Trophoblast cell (in vitro differentiated cells and primary cell): ENCODE measurements at regions not wholly inside any gene's neighbourhood (a gene's known extent, or its start where the extent isn't known, plus 50 kb on each side); places are given as distances from the start of the nearest gene placed in this dataset.
"Not testable (repeated sequence)": the region's sequence is repeated elsewhere in the genome, so short reads cannot be mapped to it uniquely, and the experiment has no call there.

ENCODE experiments used
- DNase-seq, 2 donors: peaks; one replicate each; pipeline ENCODE4 v3.0.0-alpha.2; 2016
- H2AFZ ChIP-seq: 2 replicates; pipeline ENCODE4 v1.6.1; 2013; ENCODE audit warnings: low read length, moderate library complexity, mild to moderate bottlenecking; ENCODE audit not compliant: insufficient read depth, poor library complexity
- H2AK5ac ChIP-seq: 2 replicates; pipeline ENCODE4 v1.6.1; 2013; ENCODE audit warnings: mild to moderate bottlenecking, low read length
- H2BK120ac ChIP-seq: 2 replicates; pipeline ENCODE4 v1.6.1; 2013; ENCODE audit warnings: low read length, mild to moderate bottlenecking, moderate library complexity; ENCODE audit not compliant: insufficient read depth, poor library complexity
- H2BK12ac ChIP-seq: 2 replicates; pipeline ENCODE4 v1.6.1; 2013; ENCODE audit warnings: mild to moderate bottlenecking, low read length, moderate library complexity
- H2BK5ac ChIP-seq: 2 replicates; pipeline ENCODE4 v1.6.1; 2013; ENCODE audit warnings: low read length, low read depth, moderate library complexity, mild to moderate bottlenecking; ENCODE audit not compliant: poor library complexity
- H3K14ac ChIP-seq: 2 replicates; pipeline ENCODE4 v1.6.1; 2013; ENCODE audit warnings: mild to moderate bottlenecking, low read length
- H3K18ac ChIP-seq: 2 replicates; pipeline ENCODE4 v1.6.1; 2013; ENCODE audit warnings: mild to moderate bottlenecking, low read length
- H3K23ac ChIP-seq: 2 replicates; pipeline ENCODE4 v1.6.1; 2013; ENCODE audit warnings: low read length
- H3K27ac ChIP-seq: 2 replicates; pipeline ENCODE4 v1.5.1; 2013; ENCODE audit warnings: low read depth, mild to moderate bottlenecking, inconsistent platforms, low read length, moderate library complexity
- H3K27me3 ChIP-seq: 2 replicates; pipeline ENCODE4 v1.6.1; 2013; ENCODE audit warnings: inconsistent platforms, mild to moderate bottlenecking, low read length, moderate library complexity; ENCODE audit not compliant: insufficient read depth
- H3K36me3 ChIP-seq, 2 experiments: 1 replicate in 1 of 2; 2 replicates in 1 of 2; pipeline ENCODE4 v1.6.1; 2013; ENCODE audit warnings: low read length in 2 of 2, mild to moderate bottlenecking in 2 of 2, moderate library complexity in 1 of 2; ENCODE audit not compliant: insufficient read depth in 2 of 2, control insufficient read depth in 1 of 2
- H3K4ac ChIP-seq: 2 replicates; pipeline ENCODE4 v1.6.1; 2013; ENCODE audit warnings: low read depth, mild to moderate bottlenecking, low read length, moderate library complexity
- H3K4me1 ChIP-seq, 2 experiments: 1 replicate in 1 of 2; 2 replicates in 1 of 2; pipeline ENCODE4 v1.6.1; 2013; ENCODE audit warnings: low read length in 2 of 2, mild to moderate bottlenecking in 2 of 2, moderate library complexity in 1 of 2; ENCODE audit not compliant: insufficient read depth in 2 of 2, control insufficient read depth in 1 of 2
- H3K4me2 ChIP-seq: 2 replicates; pipeline ENCODE4 v1.6.1; 2013; ENCODE audit warnings: inconsistent platforms, mild to moderate bottlenecking, low read length, moderate library complexity
- H3K4me3 ChIP-seq: 2 replicates; pipeline ENCODE4 v1.5.1; 2013; ENCODE audit warnings: mild to moderate bottlenecking, low read depth, low read length, inconsistent platforms
- H3K79me1 ChIP-seq: one replicate; pipeline ENCODE4 v1.6.1; 2013; ENCODE audit warnings: low read length
- H3K79me2 ChIP-seq: 2 replicates; pipeline ENCODE4 v1.6.1; 2013; ENCODE audit warnings: low read length, mild to moderate bottlenecking; ENCODE audit not compliant: control insufficient read depth, insufficient read depth, poor library complexity
- H3K9ac ChIP-seq: 2 replicates; pipeline ENCODE4 v1.6.1; 2013; ENCODE audit warnings: mild to moderate bottlenecking, low read length
- H3K9me3 ChIP-seq: 2 replicates; pipeline ENCODE4 v1.6.1; 2013; ENCODE audit warnings: low read depth, mild to moderate bottlenecking, control low read depth, inconsistent platforms, low read length; ENCODE audit not compliant: insufficient read depth
- H4K12ac ChIP-seq: 2 replicates; pipeline ENCODE4 v1.6.1; 2013; ENCODE audit warnings: low read depth, mild to moderate bottlenecking, low read length, moderate library complexity
- H4K8ac ChIP-seq: 2 replicates; pipeline ENCODE4 v1.6.1; 2013; ENCODE audit warnings: low read depth, mild to moderate bottlenecking, low read length, moderate library complexity
- H4K91ac ChIP-seq: one replicate; pipeline ENCODE4 v1.6.1; 2013; ENCODE audit warnings: low read depth, mild to moderate bottlenecking, low read length, moderate library complexity
- WGBS: extraction: QIAGEN DNeasy Blood & Tissue Kit; methylation state at CpG from one replicate; pipeline ENCODE4 v1.1.7; 2013; ENCODE audit warnings: missing lambda C conversion rate; ENCODE audit not compliant: insufficient read length, insufficient coverage; ENCODE audit errors: extremely low coverage; 5-methylcytosine and 5-hydroxymethylcytosine counted together

- Histone ChIP-seq H3K4me2 (no peak overlapping the region), H3K27me3 (no peaks in the 10 kb centered on the region), H3K4me3 (no peak overlapping the region), H3K9me3 (no peaks in the 10 kb centered on the region), H2BK120ac (no peak overlapping the region), H4K12ac (no peak overlapping the region), H4K8ac (no peak overlapping the region), H3K23ac (no peak overlapping the region), H3K18ac (no peak overlapping the region), H3K9ac (no peak overlapping the region), H3K4me1 (no peaks in the 10 kb centered on the region), H3K27ac (no peak overlapping the region), H2AK5ac (no peak overlapping the region), H2AFZ (no peak overlapping the region), H3K4ac (no peak overlapping the region), H3K79me1 (no peaks in the 10 kb centered on the region), H3K14ac (no peak overlapping the region), H4K91ac (no peak overlapping the region), H2BK5ac (no peak overlapping the region), H3K79me2 (no peaks in the 10 kb centered on the region), H2BK12ac (no peak overlapping the region), H3K36me3 (no peaks in the 10 kb centered on the region)
- WGBS: no CpG with 5 or more reads among the region's 26 CpGs
- no peak for DNase-seq
Observed at GRCh38 chr18:78875778-78876650, 103.6 kb upstream of the SALL3 start.

- Histone ChIP-seq H2BK12ac (no peak overlapping the region), H4K8ac (no peak overlapping the region), H3K27ac (no peak overlapping the region), H3K27me3 (no peaks in the 10 kb centered on the region), H3K14ac (no peak overlapping the region), H2AFZ (no peak overlapping the region), H2BK5ac (no peak overlapping the region), H4K12ac (no peak overlapping the region), H3K23ac (no peak overlapping the region), H3K4me1 (no peaks in the 10 kb centered on the region), H3K36me3 (no peaks in the 10 kb centered on the region), H3K4ac (no peak overlapping the region), H3K79me1 (no peaks in the 10 kb centered on the region), H3K79me2 (no peaks in the 10 kb centered on the region), H2BK120ac (no peak overlapping the region), H4K91ac (no peak overlapping the region), H3K9me3 (no peaks in the 10 kb centered on the region), H2AK5ac (no peak overlapping the region), H3K18ac (no peak overlapping the region), H3K9ac (no peak overlapping the region), H3K4me2 (no peak overlapping the region), H3K4me3 (no peak overlapping the region)
- no CpG with 5 or more reads among the region's 8 CpGs for WGBS
- no peak for DNase-seq
Observed at GRCh38 chr18:78876868-78877267, 102.8 kb upstream of the SALL3 start.

GRCh38 chr18:78878335-78878734, 101.3 kb upstream of the SALL3 start:
- H3K79me1 ChIP-seq: no peaks in the 10 kb centered on the region
- no peaks in the 10 kb centered on the region for H3K79me2 ChIP-seq

GRCh38 chr18:78879072-78879883, 100.3 kb upstream of the SALL3 start:
- H3K4me2 ChIP-seq, H3K18ac ChIP-seq, H4K8ac ChIP-seq, H3K4me1 ChIP-seq, H3K9ac ChIP-seq, H3K36me3 ChIP-seq, H3K4me3 ChIP-seq, H3K79me1 ChIP-seq, H2BK5ac ChIP-seq, H2AK5ac ChIP-seq, H3K79me2 ChIP-seq, H4K91ac ChIP-seq, H4K12ac ChIP-seq, H2AFZ ChIP-seq, H3K27me3 ChIP-seq, H3K14ac ChIP-seq, H2BK120ac ChIP-seq, H3K9me3 ChIP-seq, H3K23ac ChIP-seq, H3K4ac ChIP-seq, H3K27ac ChIP-seq, H2BK12ac ChIP-seq: not testable (repeated sequence)
- DNase-seq: peak in 1 of 2 donors; percentile 18
- WGBS: no CpG with 5 or more reads among the region's 56 CpGs

More at GRCh38 chr18:78878335-78878734, 101.3 kb upstream of the SALL3 start:
- Histone ChIP-seq H3K4me1 (no peaks in the 10 kb centered on the region), H3K4me2 (no peak overlapping the region), H3K18ac (no peak overlapping the region), H4K91ac (no peak overlapping the region), H3K9ac (no peak overlapping the region), H4K8ac (no peak overlapping the region), H3K4me3 (no peak overlapping the region), H2AFZ (no peak overlapping the region), H3K9me3 (peaks cover under 1% of the 10 kb centered on the region), H3K36me3 (no peaks in the 10 kb centered on the region), H3K14ac (no peak overlapping the region), H3K27me3 (no peaks in the 10 kb centered on the region), H2AK5ac (no peak overlapping the region), H2BK120ac (no peak overlapping the region), H3K4ac (no peak overlapping the region), H3K27ac (no peak overlapping the region), H2BK5ac (no peak overlapping the region), H2BK12ac (no peak overlapping the region), H4K12ac (no peak overlapping the region), H3K23ac (no peak overlapping the region)
- WGBS: no CpG with 5 or more reads among the region's 15 CpGs
- DNase-seq: no peak
